GM19023 (cell line): ENCODE measurements at regions not wholly inside any gene's neighbourhood (a gene's known extent, or its start where the extent isn't known, plus 50 kb on each side); places are given as distances from the start of the nearest gene placed in this dataset.
A peak's percentile ranks its signal among the peaks of the same experiment; 100 is the strongest.

Experiments
- ATAC-seq: cut with Tn5 transposase; IDR thresholded peaks from one replicate; pipeline ENCODE4 v1.9.1; 2021; ENCODE audit warnings: mild to moderate bottlenecking, moderate library complexity; ENCODE audit not compliant: unreplicated experiment

DNA sequence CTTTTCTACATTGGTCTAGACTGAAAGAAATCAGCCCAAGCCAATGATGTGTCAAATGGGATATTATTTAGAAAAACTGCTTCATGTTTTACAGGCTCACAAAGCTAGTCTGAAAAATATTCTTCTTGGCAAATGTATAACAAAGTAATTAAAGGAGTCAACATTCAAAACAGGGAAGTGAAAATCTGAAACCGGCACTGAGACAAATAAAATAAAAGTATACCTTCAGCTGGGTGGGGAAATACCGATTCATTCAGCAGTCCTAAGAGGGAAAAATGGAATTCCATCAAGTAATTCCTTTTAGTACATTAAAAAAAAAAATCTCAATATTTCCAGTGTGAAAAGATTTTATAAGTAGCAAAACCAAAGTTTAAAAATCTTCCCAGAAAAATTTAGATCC lies 259.6 kb upstream of the SLC24A2 start:
- ATAC-seq = no peak

GRCh38 chr9:20044686-20045085 lies 255.8 kb upstream of the SLC24A2 start:
- ATAC-seq = no peak

DNA sequence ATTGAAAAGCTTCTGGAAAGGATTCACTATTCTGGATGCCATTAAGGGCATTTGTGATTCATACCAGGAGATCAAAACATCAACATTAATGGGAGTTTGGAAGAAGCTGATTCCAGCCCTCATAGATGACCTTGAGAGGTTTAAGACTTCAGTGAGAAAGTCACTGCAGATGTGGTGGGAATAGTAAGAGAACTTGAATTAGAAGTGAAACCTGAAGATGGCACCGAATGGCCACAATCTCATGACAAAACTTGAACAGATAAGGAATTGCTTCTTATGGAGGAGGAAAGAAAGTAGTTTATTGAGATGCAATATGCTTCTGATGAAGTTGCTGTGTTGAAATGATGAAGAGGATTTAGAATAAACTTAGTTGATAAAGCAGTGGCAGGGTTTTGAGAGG lies 254.6 kb upstream of the SLC24A2 start:
- peak; percentile 46 for ATAC-seq

GRCh38 chr9:20043035-20043434 lies 254.2 kb upstream of the SLC24A2 start:
- peak; percentile 54 for ATAC-seq

- ATAC-seq = no peak
Observed at GRCh38 chr9:20042128-20042711, 253.4 kb upstream of the SLC24A2 start.

DNA sequence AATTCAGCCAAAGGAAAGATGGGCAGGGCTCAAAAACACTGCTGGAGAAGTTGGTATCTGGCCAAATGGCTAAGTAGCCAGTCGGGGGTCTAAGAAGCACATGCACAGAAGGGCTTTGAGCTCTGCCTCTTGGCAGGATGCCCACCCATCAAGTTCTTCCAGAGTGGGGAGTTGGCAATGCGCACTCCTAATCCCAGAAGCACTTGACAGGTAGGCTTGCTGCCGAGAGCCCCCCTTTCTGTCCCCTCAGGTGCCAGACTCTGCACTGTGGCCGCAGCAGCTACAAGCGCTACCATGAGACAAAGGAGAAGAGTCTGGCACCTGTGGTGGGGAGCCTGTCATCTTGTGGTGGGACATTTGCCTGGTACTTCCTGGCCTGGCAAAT lies 252.9 kb upstream of the SLC24A2 start:
- ATAC-seq = no peak

- ATAC-seq = no peak
Observed at GRCh38 chr9:20040991-20041696, 252.3 kb upstream of the SLC24A2 start.

GRCh38 chr9:20037699-20038098 lies 248.9 kb upstream of the SLC24A2 start:
- no peak for ATAC-seq

DNA sequence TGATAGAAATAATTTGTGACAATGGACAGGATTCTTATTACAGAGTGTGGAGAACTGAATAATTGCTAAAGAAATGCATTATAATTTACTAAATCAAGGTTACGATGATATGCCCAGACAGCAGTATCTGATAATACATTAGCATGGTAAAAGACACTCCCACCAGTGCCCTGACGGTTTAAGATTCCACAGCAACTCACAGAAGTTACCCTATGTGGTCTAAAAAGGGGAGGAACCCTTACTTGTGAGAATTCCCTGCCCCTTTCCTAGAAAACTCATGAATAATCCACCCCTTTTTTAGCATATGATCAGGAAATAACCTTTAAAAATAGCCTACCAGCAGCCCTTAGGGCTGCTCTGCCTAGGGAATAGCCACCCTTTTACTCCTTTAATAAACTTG lies 244.7 kb upstream of the SLC24A2 start:
- no peak for ATAC-seq

DNA sequence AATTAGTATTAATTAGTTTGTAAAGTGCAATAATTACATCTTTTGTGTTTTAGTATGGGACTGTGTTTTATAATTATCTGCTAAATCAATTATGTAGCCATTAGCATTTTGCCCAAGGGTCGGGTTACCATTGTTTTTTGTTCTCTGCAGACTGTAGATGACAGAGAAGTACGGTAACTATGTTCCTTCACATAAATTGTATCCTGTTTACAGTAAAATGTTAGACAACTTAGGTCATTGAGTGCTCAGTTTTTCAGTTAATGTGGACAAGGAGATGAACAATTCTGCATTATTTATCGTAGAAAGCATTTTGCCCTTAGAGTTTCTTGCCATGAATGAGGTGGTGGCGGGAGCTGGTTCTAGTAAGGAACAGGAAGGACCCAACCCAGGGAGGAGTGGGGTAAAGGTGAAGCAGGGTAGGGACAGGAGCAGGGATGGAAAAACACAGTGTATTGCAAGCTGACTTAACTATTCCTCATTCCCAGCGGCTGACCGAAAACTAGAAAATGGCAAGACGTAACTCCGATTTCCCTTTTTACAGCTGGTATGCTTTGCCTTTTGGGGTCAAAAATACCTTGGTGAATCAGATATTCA lies 243.7 kb upstream of the SLC24A2 start:
- no peak for ATAC-seq

GRCh38 chr9:20031836-20032235 lies 243.0 kb upstream of the SLC24A2 start:
- ATAC-seq = no peak

DNA sequence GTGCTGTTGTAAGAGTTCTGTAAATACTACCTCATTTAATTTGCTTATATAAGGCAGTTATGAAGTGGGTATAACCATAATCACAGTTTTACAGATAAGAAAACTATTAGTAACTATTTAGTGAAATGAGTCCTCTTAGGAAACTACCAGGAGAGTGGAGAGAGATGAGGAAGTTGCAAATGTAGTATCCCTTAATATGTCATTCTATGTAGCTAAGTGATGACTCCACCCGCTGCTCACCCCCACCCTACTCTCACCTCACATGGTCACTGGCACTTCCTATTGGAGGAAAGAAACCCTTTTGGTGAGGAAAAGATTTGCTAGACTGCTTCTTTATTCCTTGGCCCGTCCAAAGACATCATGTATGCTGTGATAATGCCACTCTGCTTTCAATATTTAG lies 241.8 kb upstream of the SLC24A2 start:
- ATAC-seq = no peak

GRCh38 chr9:20030221-20030620 lies 241.4 kb upstream of the SLC24A2 start:
- ATAC-seq = no peak

DNA sequence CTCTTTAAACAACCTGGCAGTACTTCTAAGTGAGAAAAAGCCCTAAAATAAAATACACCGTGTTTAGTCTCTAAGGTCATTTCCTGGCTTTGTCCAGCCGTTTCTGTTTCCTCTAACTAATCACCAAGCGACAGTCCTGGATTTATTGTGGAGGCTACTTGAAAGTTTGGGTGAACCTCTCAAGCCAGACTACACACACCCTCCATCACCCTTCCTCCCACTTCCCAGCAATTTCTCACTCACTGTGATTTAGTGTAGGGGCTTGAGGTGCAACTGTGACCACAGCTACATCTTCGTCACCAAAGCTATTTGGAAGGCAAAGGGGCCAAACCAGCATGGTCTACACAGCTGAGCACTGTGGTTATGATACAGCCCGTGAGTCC lies 240.0 kb upstream of the SLC24A2 start:
- no peak for ATAC-seq

GRCh38 chr9:20028192-20028848 lies 239.5 kb upstream of the SLC24A2 start:
- no peak for ATAC-seq

DNA sequence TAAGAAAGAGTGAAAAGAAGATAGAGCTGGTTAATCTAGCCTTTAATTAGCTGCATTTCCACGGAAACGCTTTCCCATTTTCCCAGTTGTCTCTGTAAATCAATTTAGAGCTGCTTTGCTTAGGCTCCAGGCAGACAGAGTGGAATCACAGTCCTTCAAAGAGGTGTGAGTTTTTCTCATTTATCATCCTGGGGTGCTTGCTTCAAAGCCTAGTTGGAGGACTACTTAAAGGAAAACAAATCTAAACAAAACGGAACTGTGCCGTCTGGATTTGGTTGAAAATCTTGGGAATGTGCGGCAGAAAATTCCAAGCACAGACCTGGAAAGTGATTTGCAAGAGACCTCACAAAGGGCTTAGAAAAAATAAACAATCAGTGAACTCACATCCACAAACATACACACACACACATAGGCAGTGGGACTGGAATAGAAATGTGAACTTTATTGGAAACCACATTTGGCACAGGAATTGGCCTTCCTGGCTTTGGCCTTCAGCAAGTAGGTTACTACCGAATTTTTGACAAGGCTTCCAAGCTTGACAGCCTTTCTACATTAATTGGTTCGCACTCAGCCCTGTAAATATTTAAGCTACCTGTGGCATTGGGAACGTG lies 235.2 kb upstream of the SLC24A2 start:
- ATAC-seq = no peak

- no peak for ATAC-seq
Observed at GRCh38 chr9:20023210-20023905, 234.5 kb upstream of the SLC24A2 start.

DNA sequence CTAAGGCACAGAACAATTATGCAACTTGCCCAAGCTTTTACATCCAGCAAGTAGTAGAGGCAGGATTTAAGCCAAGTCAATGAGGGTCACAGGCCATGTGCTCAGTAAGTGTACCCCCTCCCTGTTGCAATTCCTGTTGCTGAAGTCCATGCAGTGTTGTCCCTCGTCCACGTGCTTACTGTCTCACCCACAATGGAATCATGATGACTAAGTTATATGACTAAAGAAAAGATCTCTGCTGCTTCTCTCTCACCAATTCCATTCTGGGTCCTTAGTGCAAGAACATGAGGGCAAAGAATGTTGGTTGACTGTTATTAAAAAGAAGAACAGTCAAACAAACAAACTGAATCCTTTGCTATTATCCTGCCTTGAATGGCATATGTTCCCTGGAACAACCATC lies 233.6 kb upstream of the SLC24A2 start:
- no peak for ATAC-seq

DNA sequence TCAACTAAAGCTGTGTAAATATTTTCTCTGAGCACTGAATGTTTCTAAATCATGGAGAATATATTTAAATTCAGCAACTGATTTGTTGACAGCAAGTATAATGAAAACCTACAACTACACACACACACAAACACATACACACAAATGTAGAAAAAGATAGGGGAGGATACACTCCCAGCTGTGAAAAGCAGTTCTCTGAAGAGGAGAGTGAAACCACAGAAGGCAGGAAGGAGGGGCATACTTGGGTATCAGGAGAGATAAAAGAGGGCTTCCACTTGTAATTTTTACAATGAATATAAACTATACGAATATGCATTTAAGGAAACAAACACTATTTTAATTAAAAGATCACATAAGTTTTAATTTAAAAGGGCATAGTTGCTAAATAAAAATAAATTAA lies 227.8 kb upstream of the SLC24A2 start:
- no peak for ATAC-seq

GRCh38 chr9:20015427-20015931 lies 226.6 kb upstream of the SLC24A2 start:
- ATAC-seq = peak; percentile 60

DNA sequence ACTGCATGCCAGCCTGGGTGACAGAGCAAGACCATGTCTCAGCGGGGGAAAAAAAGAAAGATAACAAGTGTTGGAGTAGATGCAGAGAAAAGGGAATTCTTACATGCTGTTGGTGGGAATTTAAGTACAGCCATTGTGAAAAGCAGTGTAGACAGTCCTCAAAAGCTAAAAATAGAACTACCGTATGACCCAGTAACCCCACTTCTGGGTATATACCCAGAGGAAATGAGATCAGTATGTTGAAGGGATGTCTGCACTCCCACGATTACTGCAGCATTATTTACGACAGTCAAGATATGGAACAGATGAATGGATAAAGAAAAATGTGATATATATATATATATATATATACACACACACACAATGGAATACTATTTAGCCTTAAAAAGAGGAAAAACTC lies 225.3 kb upstream of the SLC24A2 start:
- ATAC-seq = no peak
